Activated B cell treated with CpG ODN at 0.5 μM for 24 hours (primary cell): ENCODE measurements at regions not wholly inside any gene's neighbourhood (a gene's known extent, or its start where the extent isn't known, plus 50 kb on each side); places are given as distances from the start of the nearest gene placed in this dataset.

ENCODE experiments used
- ATAC-seq: fragments of 200-7000 bp; cut with Tn5 transposase; one replicate; pipeline ENCODE4 v1.10.0; 2021; ENCODE audit warnings: low read depth, mild to moderate bottlenecking, moderate library complexity
- CTCF ChIA-PET: fragments of 350-600 bp; sonication (Branson Sonifier 250); formaldehyde crosslinking; loops from one replicate; lab custom pipeline; 2021; ENCODE audit warnings: antibody characterized with exemption; lab: Charles Lee
- POLR2A ChIA-PET: fragments of 350-600 bp; sonication (Branson Sonifier 250); formaldehyde crosslinking; loops from one replicate; lab custom pipeline; 2021; ENCODE audit warnings: antibody characterized with exemption; lab: Charles Lee
- DNase-seq: peaks from one replicate; pipeline ENCODE4 v3.0.0; 2022
- H3K27ac Mint-ChIP-seq: one replicate; pipeline ENCODE4 v1.8.0; 2020; ENCODE audit warnings: mixed read lengths
- H3K27me3 Mint-ChIP-seq: one replicate; pipeline ENCODE4 v1.8.0; 2021; ENCODE audit warnings: mixed read lengths
- H3K36me3 Mint-ChIP-seq: one replicate; pipeline ENCODE4 v1.8.0; 2021; ENCODE audit warnings: low read depth, mixed read lengths
- H3K4me1 Mint-ChIP-seq: one replicate; pipeline ENCODE4 v1.8.0; 2021; ENCODE audit warnings: mixed read lengths
- H3K4me3 Mint-ChIP-seq: one replicate; pipeline ENCODE4 v1.8.0; 2020; ENCODE audit warnings: mild to moderate bottlenecking, mixed read lengths
- H3K9me3 Mint-ChIP-seq: one replicate; pipeline ENCODE4 v1.8.0; 2020; ENCODE audit warnings: mixed read lengths
- intact Hi-C: fragments of 100-400 bp; cut with micrococcal nuclease; formaldehyde crosslinking; loops from one replicate; pipeline ENCODE4 v1.15.1; 2024
- TF ChIP-seq, protein P1 (sequence below): fragments of 200-600 bp; IDR thresholded peaks from one replicate; pipeline ENCODE4 v1.8.0; 2022; ENCODE audit warnings: antibody characterized with exemption, mild to moderate bottlenecking

- no peaks in the 10 kb centered on the region for H3K36me3 Mint-ChIP-seq
- CTCF ChIA-PET: no interaction called here
- H3K9me3 Mint-ChIP-seq: peaks cover 8% of the 10 kb centered on the region
- ATAC-seq: no peak
- POLR2A ChIA-PET: no interaction called here
- no peaks in the 10 kb centered on the region for H3K27me3 Mint-ChIP-seq
- no peak overlapping the region for H3K4me3 Mint-ChIP-seq
- no peak for DNase-seq
- intact Hi-C loops: no loop called here
- no peak overlapping the region for H3K27ac Mint-ChIP-seq
- H3K4me1 Mint-ChIP-seq: no peaks in the 10 kb centered on the region
- TF ChIP-seq, protein P1, sequence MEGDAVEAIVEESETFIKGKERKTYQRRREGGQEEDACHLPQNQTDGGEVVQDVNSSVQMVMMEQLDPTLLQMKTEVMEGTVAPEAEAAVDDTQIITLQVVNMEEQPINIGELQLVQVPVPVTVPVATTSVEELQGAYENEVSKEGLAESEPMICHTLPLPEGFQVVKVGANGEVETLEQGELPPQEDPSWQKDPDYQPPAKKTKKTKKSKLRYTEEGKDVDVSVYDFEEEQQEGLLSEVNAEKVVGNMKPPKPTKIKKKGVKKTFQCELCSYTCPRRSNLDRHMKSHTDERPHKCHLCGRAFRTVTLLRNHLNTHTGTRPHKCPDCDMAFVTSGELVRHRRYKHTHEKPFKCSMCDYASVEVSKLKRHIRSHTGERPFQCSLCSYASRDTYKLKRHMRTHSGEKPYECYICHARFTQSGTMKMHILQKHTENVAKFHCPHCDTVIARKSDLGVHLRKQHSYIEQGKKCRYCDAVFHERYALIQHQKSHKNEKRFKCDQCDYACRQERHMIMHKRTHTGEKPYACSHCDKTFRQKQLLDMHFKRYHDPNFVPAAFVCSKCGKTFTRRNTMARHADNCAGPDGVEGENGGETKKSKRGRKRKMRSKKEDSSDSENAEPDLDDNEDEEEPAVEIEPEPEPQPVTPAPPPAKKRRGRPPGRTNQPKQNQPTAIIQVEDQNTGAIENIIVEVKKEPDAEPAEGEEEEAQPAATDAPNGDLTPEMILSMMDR: no peak
These were observed 1859.7 kb upstream of the CELF4 start for GRCh38 chr18:39425172-39425850.

DNA sequence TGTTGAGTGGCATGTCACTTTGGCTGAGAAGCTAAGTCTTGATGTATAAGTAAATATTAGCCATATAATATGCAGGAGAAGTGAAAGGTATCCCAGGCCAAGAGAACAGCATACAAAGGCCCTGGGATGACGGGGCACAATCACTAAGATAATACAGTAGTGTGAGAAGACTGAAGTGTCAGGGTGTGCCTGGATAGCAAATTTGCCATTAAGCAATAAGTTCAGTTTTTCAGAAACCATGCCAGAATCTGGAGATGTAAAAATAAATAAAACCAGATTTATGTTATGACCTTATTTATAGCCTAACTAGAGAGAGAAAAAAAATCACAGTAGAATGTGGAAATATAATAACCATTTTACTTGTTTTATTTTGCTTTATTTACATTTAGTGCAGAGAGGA lies 1858.7 kb upstream of the CELF4 start:
- ChIA-PET CTCF (no interaction called here), POLR2A (no interaction called here)
- DNase-seq (no peak), ATAC-seq (no peak)
- TF ChIP-seq, protein P1: no peak
- Mint-ChIP-seq H3K36me3 (no peaks in the 10 kb centered on the region), H3K27me3 (no peaks in the 10 kb centered on the region), H3K4me1 (no peaks in the 10 kb centered on the region), H3K27ac (no peak overlapping the region), H3K4me3 (no peak overlapping the region), H3K9me3 (peaks cover 8% of the 10 kb centered on the region)
- intact Hi-C loops: no loop called here

DNA sequence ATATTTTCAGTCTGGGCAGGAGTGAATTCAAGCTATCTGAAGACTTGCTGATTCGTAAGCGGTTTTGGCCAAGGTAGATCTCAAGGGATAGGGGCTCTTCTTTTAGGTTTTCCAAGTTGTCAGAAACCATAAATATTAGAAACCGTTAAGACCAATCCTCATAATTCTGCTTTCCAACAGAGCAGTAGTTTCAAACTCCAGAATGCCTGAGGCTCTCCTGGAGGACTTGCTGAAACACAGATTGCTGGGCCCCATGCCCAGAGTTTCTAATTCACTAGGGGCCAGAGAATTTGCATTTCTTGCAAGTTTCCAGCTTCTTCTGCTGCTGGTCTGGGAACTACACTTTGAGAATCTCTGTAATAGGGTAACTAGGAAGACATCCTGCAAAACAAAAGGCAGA lies 1855.7 kb upstream of the CELF4 start:
- TF ChIP-seq, protein P1: no peak
- Mint-ChIP-seq H3K36me3 (no peaks in the 10 kb centered on the region), H3K27me3 (no peaks in the 10 kb centered on the region), H3K4me1 (no peaks in the 10 kb centered on the region), H3K4me3 (no peak overlapping the region), H3K9me3 (peaks cover 2% of the 10 kb centered on the region), H3K27ac (no peak overlapping the region)
- intact Hi-C loops: no loop called here
- ATAC-seq: no peak
- no peak for DNase-seq
- CTCF ChIA-PET: no interaction called here
- POLR2A ChIA-PET: no interaction called here

- TF ChIP-seq, protein P1: no peak
- intact Hi-C loops: no loop called here
- H3K27me3 Mint-ChIP-seq: no peaks in the 10 kb centered on the region
- peaks cover 3% of the 10 kb centered on the region for H3K9me3 Mint-ChIP-seq
- ChIA-PET CTCF (no interaction called here), POLR2A (no interaction called here)
- H3K4me1 Mint-ChIP-seq: no peaks in the 10 kb centered on the region
- no peak for DNase-seq
- H3K4me3 Mint-ChIP-seq: no peak overlapping the region
- no peak for ATAC-seq
- no peaks in the 10 kb centered on the region for H3K36me3 Mint-ChIP-seq
- no peak overlapping the region for H3K27ac Mint-ChIP-seq
These were observed 1853.7 kb upstream of the CELF4 start for GRCh38 chr18:39419315-39419714.

- TF ChIP-seq, protein P1: no peak
- ChIA-PET CTCF (no interaction called here), POLR2A (no interaction called here)
- Mint-ChIP-seq H3K4me1 (no peaks in the 10 kb centered on the region), H3K9me3 (peaks cover 6% of the 10 kb centered on the region), H3K27me3 (no peaks in the 10 kb centered on the region), H3K4me3 (no peak overlapping the region), H3K36me3 (no peaks in the 10 kb centered on the region), H3K27ac (no peak overlapping the region)
- no peak for ATAC-seq
- intact Hi-C loops: no loop called here
- no peak for DNase-seq
These were observed 1849.9 kb upstream of the CELF4 start for GRCh38 chr18:39415471-39415870.
